ENCODE measurements at regions not wholly inside any gene's neighbourhood (a gene's known extent, or its start where the extent isn't known, plus 50 kb on each side); places are given as distances from the start of the nearest gene placed in this dataset.

GRCh38 chr4:138616775-138617174, 374.6 kb upstream of the SLC7A11 start:
- no peak for DNase-seq (ENCODE audit: low read depth)
- TF ChIP-seq CTCF (IDR thresholded peaks at IDR 0.05; ENCODE audit: insufficient read depth, low read depth, low read length, missing control alignments): no peak
- H3K4me3 ChIP-seq (ENCODE audit: low read depth, low read length): no peak overlapping the region

- DNase-seq (ENCODE audit: low read depth): no peak
- no peak overlapping the region for H3K4me3 ChIP-seq (ENCODE audit: low read depth, low read length)
- no peak for TF ChIP-seq CTCF (IDR thresholded peaks at IDR 0.05; ENCODE audit: insufficient read depth, low read depth, low read length, missing control alignments)
These were observed 372.4 kb upstream of the SLC7A11 start for GRCh38 chr4:138614398-138615142.

GRCh38 chr4:138612428-138612827, 370.3 kb upstream of the SLC7A11 start:
- no peak overlapping the region for H3K4me3 ChIP-seq (ENCODE audit: low read depth, low read length)
- DNase-seq (ENCODE audit: low read depth): no peak
- TF ChIP-seq CTCF (IDR thresholded peaks at IDR 0.05; ENCODE audit: insufficient read depth, low read depth, low read length, missing control alignments): no peak

- TF ChIP-seq CTCF (IDR thresholded peaks at IDR 0.05; ENCODE audit: insufficient read depth, low read depth, low read length, missing control alignments): no peak
- no peak overlapping the region for H3K4me3 ChIP-seq (ENCODE audit: low read depth, low read length)
- no peak for DNase-seq (ENCODE audit: low read depth)
These were observed 369.6 kb upstream of the SLC7A11 start for GRCh38 chr4:138611721-138612120.

GRCh38 chr4:138611017-138611416, 368.9 kb upstream of the SLC7A11 start:
- DNase-seq (ENCODE audit: low read depth): no peak
- H3K4me3 ChIP-seq (ENCODE audit: low read depth, low read length): no peak overlapping the region
- no peak for TF ChIP-seq CTCF (IDR thresholded peaks at IDR 0.05; ENCODE audit: insufficient read depth, low read depth, low read length, missing control alignments)

GRCh38 chr4:138609943-138610350, 367.8 kb upstream of the SLC7A11 start:
- no peak for DNase-seq (ENCODE audit: low read depth)
- H3K4me3 ChIP-seq (ENCODE audit: low read depth, low read length): no peak overlapping the region
- TF ChIP-seq CTCF (IDR thresholded peaks at IDR 0.05; ENCODE audit: insufficient read depth, low read depth, low read length, missing control alignments): no peak

GRCh38 chr4:138604556-138604955, 362.4 kb upstream of the SLC7A11 start:
- DNase-seq (ENCODE audit: low read depth): no peak
- no peak for TF ChIP-seq CTCF (IDR thresholded peaks at IDR 0.05; ENCODE audit: insufficient read depth, low read depth, low read length, missing control alignments)

More at GRCh38 chr4:138604556-138604955, 362.4 kb upstream of the SLC7A11 start:
- H3K4me3 ChIP-seq (ENCODE audit: low read depth, low read length): no peak overlapping the region
